HepG2 (cell line): ENCODE measurements at regions not wholly inside any gene's neighbourhood (a gene's known extent, or its start where the extent isn't known, plus 50 kb on each side); places are given as distances from the start of the nearest gene placed in this dataset.

Experiments
- ATAC-seq: fragments of 200-7000 bp; cut with Tn5 transposase; 3 replicates; pipeline ENCODE4 v1.9.1; 2020; ENCODE audit warnings: mild to moderate bottlenecking, moderate library complexity
- BruUV-seq: library from RNA; stranded (reverse); fragments of 400-500 nt; replicated peaks from 2 replicates; lab custom pipeline; 2021; lab: Mats Ljungman, UMichigan
- CTCF ChIA-PET: fragments of 300-600 bp; formaldehyde crosslinking; extraction: SDS; loops from one replicate; lab custom pipeline; 2021; ENCODE audit warnings: low total read pairs, inconsistent platforms, low intra/inter-chr PET ratio; lab: Yijun Ruan, JAX
- POLR2A ChIA-PET: fragments of 350-600 bp; sonication (Branson Sonifier 250); formaldehyde crosslinking; loops from one replicate; lab custom pipeline; 2020; ENCODE audit warnings: antibody characterized with exemption, inconsistent platforms; lab: Yijun Ruan, JAX
- DNase-seq: peaks from one replicate; pipeline ENCODE4 v3.0.0-alpha.2; 2015; ENCODE audit warnings: low spot score
- FAIRE-seq: peaks from 3 replicates; lab custom pipeline; 2011; peaks lifted over from hg19 to GRCh38; lab: Jason Lieb, UNC
- H2AFZ ChIP-seq: one replicate; pipeline ENCODE4 v1.6.1; 2011; ENCODE audit warnings: low read length, inconsistent platforms
- H3K27ac ChIP-seq: fragments of 300-600 bp; 3 replicates; pipeline ENCODE4 v1.8.0; 2011; ENCODE audit warnings: mixed run types, mild to moderate bottlenecking, mixed read lengths, low read length, inconsistent platforms; ENCODE audit not compliant: insufficient read depth; ENCODE audit errors: extremely low read length
- H3K27me3 ChIP-seq, 2 experiments: fragments of 200-600 bp in 1 of 2; 2 replicates in 1 of 2; 3 replicates in 1 of 2; pipeline versions ENCODE4 v1.6.0 to v1.8.0; 2011; ENCODE audit warnings: low read length in 2 of 2, mild to moderate bottlenecking in 2 of 2, moderate library complexity in 2 of 2, inconsistent platforms in 1 of 2; ENCODE audit not compliant: insufficient read depth in 2 of 2, control insufficient read depth in 1 of 2
- H3K36me3 ChIP-seq, 2 experiments: fragments of 200-600 bp in 1 of 2; replicated peaks in 1 of 2; 2 replicates in 1 of 2; 3 replicates in 1 of 2; pipeline versions ENCODE4 v1.5.1 to v1.8.0; 2011; ENCODE audit warnings: low read length in 2 of 2, inconsistent platforms in 1 of 2; ENCODE audit not compliant: insufficient read depth in 2 of 2, control insufficient read depth in 1 of 2
- H3K4me1 ChIP-seq: 2 replicates; pipeline ENCODE4 v1.5.1; 2012; ENCODE audit warnings: low read length, inconsistent platforms; ENCODE audit not compliant: insufficient read depth
- H3K4me2 ChIP-seq: 2 replicates; pipeline ENCODE4 v1.6.0; 2011; ENCODE audit warnings: low read depth, low read length, inconsistent platforms
- H3K4me3 ChIP-seq, 3 experiments: fragments of 200-600 bp in 1 of 3; sonication (generic), shearing (Covaris generic) in 1 of 3; replicated peaks in 1 of 3; 2 replicates each; pipeline ENCODE4 v1.5.1; 2011 to 2016; ENCODE audit warnings: low read length in 3 of 3, inconsistent platforms in 2 of 3, low read depth in 2 of 3, mild to moderate bottlenecking in 2 of 3, control low read depth in 1 of 3, mixed read lengths in 1 of 3; ENCODE audit not compliant: insufficient read depth in 1 of 3
- H3K79me2 ChIP-seq: one replicate; pipeline ENCODE4 v1.6.1; 2011; ENCODE audit warnings: low read length, inconsistent platforms; ENCODE audit not compliant: insufficient read depth
- H3K9ac ChIP-seq: 2 replicates; pipeline ENCODE4 v1.6.0; 2011; ENCODE audit warnings: mild to moderate bottlenecking, low read depth, low read length, inconsistent platforms; ENCODE audit not compliant: insufficient read depth
- H3K9me3 ChIP-seq: 2 replicates; pipeline ENCODE4 v1.5.1; 2012; ENCODE audit warnings: mild to moderate bottlenecking, low read length
- H4K20me1 ChIP-seq: 2 replicates; pipeline ENCODE4 v1.6.0; 2011; ENCODE audit warnings: inconsistent platforms, mild to moderate bottlenecking, low read length, moderate library complexity; ENCODE audit not compliant: insufficient read depth
- CHCHD3 ChIP-seq: sonication (generic); formaldehyde crosslinking; IDR thresholded peaks from 2 replicates; pipeline ENCODE4 v1.8.0; 2022; ENCODE audit warnings: mild to moderate bottlenecking, missing genetic modification reagents, moderate library complexity
- DNMT3B ChIP-seq: conservative IDR thresholded peaks from 2 replicates; pipeline ENCODE4 v1.6.1; 2016; ENCODE audit warnings: missing biosample characterization, control low read depth
- GTF2F1 ChIP-seq: fragments of 150-350 bp; IDR thresholded peaks from 2 replicates; pipeline ENCODE4 v1.6.1; 2014; ENCODE audit warnings: low read length
- KDM2A ChIP-seq: sonication (generic); formaldehyde crosslinking; IDR thresholded peaks from 2 replicates; pipeline ENCODE4 v1.4.0; 2020; ENCODE audit warnings: low read depth, missing genetic modification reagents, borderline replicate concordance
- MYC ChIP-seq: sonication (generic); formaldehyde crosslinking; IDR thresholded peaks from 2 replicates; pipeline ENCODE4 v1.9.0; 2021; ENCODE audit warnings: missing genetic modification reagents, borderline replicate concordance
- NR2F2 ChIP-seq: IDR thresholded peaks from 2 replicates; pipeline ENCODE4 v1.6.1; 2012; ENCODE audit warnings: low read depth, inconsistent platforms, borderline replicate concordance
- POLR2AphosphoS2 ChIP-seq: IDR thresholded peaks from 2 replicates; pipeline ENCODE4 v1.6.1; 2011; ENCODE audit warnings: low read depth, low read length, improper control_type of control experiment
- PRPF4 ChIP-seq: fragments of 200-400 bp; formaldehyde crosslinking; IDR thresholded peaks from 2 replicates; pipeline ENCODE4 v1.6.1; 2016; ENCODE audit warnings: low read length, low read depth; ENCODE audit not compliant: poor library complexity, severe bottlenecking
- RBFOX2 ChIP-seq: fragments of 200-400 bp; formaldehyde crosslinking; IDR thresholded peaks from 2 replicates; pipeline ENCODE4 v1.6.1; 2017; ENCODE audit warnings: low read depth, mild to moderate bottlenecking, low read length
- SOX6 ChIP-seq, 2 experiments: fragments of 450-650 bp in 1 of 2; sonication (generic) in 1 of 2; formaldehyde crosslinking in 1 of 2; IDR thresholded peaks; 2 replicates each; pipeline versions ENCODE4 v1.4.0 to v1.6.1; 2017 to 2020; ENCODE audit warnings: antibody characterized with exemption in 1 of 2, mild to moderate bottlenecking in 1 of 2, missing genetic modification reagents in 1 of 2
- TMF1 ChIP-seq: sonication (generic); formaldehyde crosslinking; IDR thresholded peaks from 2 replicates; pipeline ENCODE4 v1.8.1; 2022; ENCODE audit warnings: low read depth, missing genetic modification reagents
- ZNF550 ChIP-seq: sonication (generic); formaldehyde crosslinking; IDR thresholded peaks from 2 replicates; pipeline ENCODE4 v1.4.0; 2020; ENCODE audit warnings: mild to moderate bottlenecking, missing genetic modification reagents, borderline replicate concordance
- ZNF629 ChIP-seq: sonication (generic); formaldehyde crosslinking; conservative IDR thresholded peaks from 2 replicates; pipeline ENCODE4 v1.5.0; 2020; ENCODE audit warnings: missing genetic modification reagents
- WGBS: methylation state at CpG from one replicate; pipeline ENCODE4 v1.1.6; 2017; ENCODE audit warnings: low lambda C conversion rate; 5-methylcytosine and 5-hydroxymethylcytosine counted together
- in situ Hi-C: cut with HindIII; loops from 2 replicates; pipeline ENCODE4 v1.10.0; 2017; ENCODE audit warnings: low pct_unique_long_range_greater_than_20kb; ENCODE audit not compliant: extremely low pct_ligation_motif_present
- intact Hi-C: fragments of 100-400 bp; cut with micrococcal nuclease; formaldehyde crosslinking; loops from one replicate; pipeline ENCODE4 v1.10.0; 2022; ENCODE audit not compliant: unreplicated experiment
- TF ChIP-seq, protein P1 (sequence below): sonication (generic); formaldehyde crosslinking; IDR thresholded peaks from 2 replicates; pipeline ENCODE4 v1.4.0; 2020; ENCODE audit warnings: mild to moderate bottlenecking, missing genetic modification reagents
- TF ChIP-seq, protein P2 (sequence below): sonication (generic); formaldehyde crosslinking; IDR thresholded peaks from 2 replicates; pipeline ENCODE4 v1.5.0; 2020; ENCODE audit warnings: mild to moderate bottlenecking, missing genetic modification reagents

GRCh38 chr5:2896371-2897275 lies 145.1 kb upstream of the IRX2 start:
- DNase-seq (no peak), FAIRE-seq (no peak), ATAC-seq (no peak)
- H3K4me3 ChIP-seq: no peak overlapping the region
- no peaks in the 10 kb centered on the region for H3K4me1 ChIP-seq
- H3K9ac ChIP-seq: no peak overlapping the region
- H3K79me2 ChIP-seq: no peaks in the 10 kb centered on the region
- no peaks in the 10 kb centered on the region for H3K36me3 ChIP-seq
- 25% methylated on average over 14 of the region's 29 CpGs for WGBS
- H3K27ac ChIP-seq: no peak overlapping the region
- POLR2A ChIA-PET: no interaction called here
- H2AFZ ChIP-seq: no peak overlapping the region
- no peaks in the 10 kb centered on the region for H3K9me3 ChIP-seq
- CTCF ChIA-PET: no interaction called here
- no TSS peak for BruUV-seq
- H3K4me2 ChIP-seq: no peak overlapping the region
- H3K27me3 ChIP-seq: no peaks in the 10 kb centered on the region; a peak in 1 of 5 replicates
- H4K20me1 ChIP-seq: no peaks in the 10 kb centered on the region
- in situ Hi-C loops: no loop called here
- TF ChIP-seq NR2F2: no peak
- TF ChIP-seq CHCHD3: no peak
- TF ChIP-seq PRPF4: no peak
- TF ChIP-seq, protein P1, sequence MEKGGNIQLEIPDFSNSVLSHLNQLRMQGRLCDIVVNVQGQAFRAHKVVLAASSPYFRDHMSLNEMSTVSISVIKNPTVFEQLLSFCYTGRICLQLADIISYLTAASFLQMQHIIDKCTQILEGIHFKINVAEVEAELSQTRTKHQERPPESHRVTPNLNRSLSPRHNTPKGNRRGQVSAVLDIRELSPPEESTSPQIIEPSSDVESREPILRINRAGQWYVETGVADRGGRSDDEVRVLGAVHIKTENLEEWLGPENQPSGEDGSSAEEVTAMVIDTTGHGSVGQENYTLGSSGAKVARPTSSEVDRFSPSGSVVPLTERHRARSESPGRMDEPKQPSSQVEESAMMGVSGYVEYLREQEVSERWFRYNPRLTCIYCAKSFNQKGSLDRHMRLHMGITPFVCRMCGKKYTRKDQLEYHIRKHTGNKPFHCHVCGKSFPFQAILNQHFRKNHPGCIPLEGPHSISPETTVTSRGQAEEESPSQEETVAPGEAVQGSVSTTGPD (CRISPR knock-in tag): no peak
- no peak for TF ChIP-seq MYC
- intact Hi-C loops: no loop called here

- Histone ChIP-seq H3K9ac (no peak overlapping the region), H3K36me3 (no peaks in the 10 kb centered on the region), H3K79me2 (no peaks in the 10 kb centered on the region), H3K27ac (no peak overlapping the region), H3K9me3 (no peaks in the 10 kb centered on the region), H3K27me3 (no peaks in the 10 kb centered on the region; a peak in 1 of 5 replicates), H4K20me1 (no peaks in the 10 kb centered on the region), H3K4me1 (no peaks in the 10 kb centered on the region), H3K4me2 (no peak overlapping the region), H2AFZ (no peak overlapping the region), H3K4me3 (no peak overlapping the region)
- BruUV-seq: no TSS peak
- ChIA-PET CTCF (no interaction called here), POLR2A (no interaction called here)
- intact Hi-C loops: no loop called here
- no peak for DNase-seq
- no peak for FAIRE-seq
- 50% methylated on average over 1 of the region's 6 CpGs for WGBS
- no peak for ATAC-seq
- in situ Hi-C loops: no loop called here
- TF ChIP-seq DNMT3B (CRISPR knock-in tag) (no peak), ZNF629 (no peak), SOX6 (IDR thresholded peaks at IDR 0.05) (no peak), SOX6 (CRISPR knock-in tag; IDR thresholded peaks at IDR 0.05) (no peak), ZNF550 (no peak), GTF2F1 (no peak), POLR2AphosphoS2 (no peak), TMF1 (CRISPR knock-in tag) (no peak), KDM2A (no peak), RBFOX2 (no peak)
- TF ChIP-seq, protein P2, sequence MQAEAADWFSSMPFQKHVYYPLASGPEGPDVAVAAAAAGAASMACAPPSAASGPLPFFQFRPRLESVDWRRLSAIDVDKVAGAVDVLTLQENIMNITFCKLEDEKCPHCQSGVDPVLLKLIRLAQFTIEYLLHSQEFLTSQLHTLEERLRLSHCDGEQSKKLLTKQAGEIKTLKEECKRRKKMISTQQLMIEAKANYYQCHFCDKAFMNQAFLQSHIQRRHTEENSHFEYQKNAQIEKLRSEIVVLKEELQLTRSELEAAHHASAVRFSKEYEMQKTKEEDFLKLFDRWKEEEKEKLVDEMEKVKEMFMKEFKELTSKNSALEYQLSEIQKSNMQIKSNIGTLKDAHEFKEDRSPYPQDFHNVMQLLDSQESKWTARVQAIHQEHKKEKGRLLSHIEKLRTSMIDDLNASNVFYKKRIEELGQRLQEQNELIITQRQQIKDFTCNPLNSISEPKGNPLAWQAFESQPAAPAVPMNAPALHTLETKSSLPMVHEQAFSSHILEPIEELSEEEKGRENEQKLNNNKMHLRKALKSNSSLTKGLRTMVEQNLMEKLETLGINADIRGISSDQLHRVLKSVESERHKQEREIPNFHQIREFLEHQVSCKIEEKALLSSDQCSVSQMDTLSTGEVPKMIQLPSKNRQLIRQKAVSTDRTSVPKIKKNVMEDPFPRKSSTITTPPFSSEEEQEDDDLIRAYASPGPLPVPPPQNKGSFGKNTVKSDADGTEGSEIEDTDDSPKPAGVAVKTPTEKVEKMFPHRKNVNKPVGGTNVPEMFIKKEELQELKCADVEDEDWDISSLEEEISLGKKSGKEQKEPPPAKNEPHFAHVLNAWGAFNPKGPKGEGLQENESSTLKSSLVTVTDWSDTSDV: no peak
Measured at GRCh38 chr5:2895876-2896275, 144.4 kb upstream of the IRX2 start.
